ENCODE measurements at regions not wholly inside any gene's neighbourhood (a gene's known extent, or its start where the extent isn't known, plus 50 kb on each side); places are given as distances from the start of the nearest gene placed in this dataset.

DNA sequence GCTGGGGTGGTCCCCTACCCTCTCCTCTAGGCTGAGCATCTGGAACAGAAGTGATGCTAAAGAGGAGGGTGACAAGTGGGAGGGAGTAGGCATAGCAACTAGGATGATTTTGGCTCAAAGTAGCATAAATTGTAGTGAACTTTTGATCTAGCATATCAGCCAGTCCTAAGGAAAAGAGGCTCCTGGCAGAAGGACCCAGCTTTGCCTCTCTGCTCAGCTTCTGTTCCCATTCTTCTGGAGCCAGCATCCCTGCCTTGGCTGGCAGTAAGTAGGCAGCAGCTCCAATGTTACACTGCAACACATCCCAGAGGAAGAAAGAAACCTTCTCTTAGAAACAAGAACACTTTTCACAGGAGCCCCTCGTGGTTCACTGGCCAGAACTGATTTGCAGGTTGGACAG is 487.0 kb downstream of the MTRR start:
- 38 to 64% (median 56%) methylated on average over 1 of the region's 1 CpG for WGBS, 5 donors
- H3K4me3 ChIP-seq, result no peak overlapping the region

GRCh38 chr5:8360012-8360411 is 491.1 kb downstream of the MTRR start:
- no peak for TF ChIP-seq POLR2A (IDR thresholded peaks at IDR 0.05)
- TF ChIP-seq POLR2AphosphoS5 (IDR thresholded peaks at IDR 0.05), result no peak
- no peak for TF ChIP-seq CTCF (IDR thresholded peaks at IDR 0.05 in 8 of 11, conservative IDR thresholded peaks at IDR 0.05 in 3 of 11)
- no peak overlapping the region for H3K4me3 ChIP-seq
- no peaks in the 10 kb centered on the region for H3K27me3 ChIP-seq (replicated peaks in 1 of 7)
- H3K4me1 ChIP-seq, result no peaks in the 10 kb centered on the region
- no peak for DNase-seq
- H3K9me3 ChIP-seq, result no peaks in the 10 kb centered on the region
- WGBS, 5 donors, result 40 to 47% (median 46%) methylated on average over 2 of the region's 2 CpGs
- intact Hi-C loops (cut with DNase I; ENCODE audit: low total_unique reads), result no loop called here
- no peak overlapping the region for H3K27ac ChIP-seq
- no peaks in the 10 kb centered on the region for H3K36me3 ChIP-seq

More for the DNA sequence above, 487.0 kb downstream of the MTRR start:
- Histone ChIP-seq H3K27me3 (replicated peaks in 1 of 7) (no peaks in the 10 kb centered on the region), H3K27ac (no peak overlapping the region), H3K9me3 (no peaks in the 10 kb centered on the region), H3K36me3 (no peaks in the 10 kb centered on the region), H3K4me1 (no peaks in the 10 kb centered on the region)
- intact Hi-C loops (cut with DNase I; ENCODE audit: low total_unique reads), result no loop called here
- no peak for DNase-seq
- TF ChIP-seq POLR2A (IDR thresholded peaks at IDR 0.05) (no peak), CTCF (IDR thresholded peaks at IDR 0.05 in 8 of 11, conservative IDR thresholded peaks at IDR 0.05 in 3 of 11) (no peak)

DNA sequence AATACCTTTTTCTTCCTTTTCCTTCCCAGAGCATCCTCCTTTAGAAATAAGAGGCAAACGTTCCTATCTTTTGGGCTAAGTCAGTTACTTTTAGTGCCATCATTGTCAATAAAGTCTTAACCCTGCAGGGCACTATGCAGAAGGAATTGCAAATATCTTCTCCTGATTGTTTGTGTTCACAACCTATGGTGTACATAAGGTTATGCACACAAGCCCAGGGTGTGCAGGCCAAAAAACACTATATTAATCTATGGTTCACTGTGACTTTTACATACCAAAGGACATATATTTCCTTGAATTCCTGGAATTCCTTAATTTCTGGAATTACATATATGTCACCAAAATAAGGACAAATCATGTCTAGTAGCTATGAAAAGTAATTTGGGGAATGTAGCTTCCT is 493.5 kb downstream of the MTRR start:
- Histone ChIP-seq H3K9me3 (no peaks in the 10 kb centered on the region), H3K4me1 (no peaks in the 10 kb centered on the region), H3K36me3 (no peaks in the 10 kb centered on the region), H3K27me3 (replicated peaks in 1 of 7) (no peaks in the 10 kb centered on the region), H3K27ac (no peak overlapping the region), H3K4me3 (no peak overlapping the region)
- 65 to 83% (median 65%) methylated on average over 1 of the region's 1 CpG for WGBS, 5 donors
- intact Hi-C loops (cut with DNase I; ENCODE audit: low total_unique reads), result no loop called here
- no peak for DNase-seq
- TF ChIP-seq POLR2A (IDR thresholded peaks at IDR 0.05), result no peak
- no peak for TF ChIP-seq POLR2AphosphoS5 (IDR thresholded peaks at IDR 0.05)
- no peak for TF ChIP-seq CTCF (IDR thresholded peaks at IDR 0.05 in 8 of 11, conservative IDR thresholded peaks at IDR 0.05 in 3 of 11)

DNA sequence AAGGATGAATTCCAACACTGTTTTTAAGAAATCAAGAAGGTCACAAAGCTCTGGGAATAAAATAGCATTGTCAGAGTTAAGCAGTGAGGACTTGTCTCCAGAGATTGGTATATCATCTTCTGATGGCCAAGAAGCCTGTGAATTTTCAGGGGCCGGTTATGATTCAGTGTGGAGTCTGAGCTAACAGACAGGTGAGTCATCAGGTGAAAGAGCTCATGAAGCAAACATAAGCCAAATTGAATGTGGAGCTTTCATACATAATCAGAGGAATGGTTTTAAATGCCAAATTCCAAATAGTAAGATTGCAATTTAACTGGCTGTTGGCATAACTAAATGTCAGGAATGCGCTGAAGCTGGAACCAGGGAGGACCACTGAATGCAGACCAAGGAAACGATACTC is 494.2 kb downstream of the MTRR start:
- Histone ChIP-seq H3K27ac (no peak overlapping the region), H3K4me3 (no peak overlapping the region), H3K27me3 (replicated peaks in 1 of 7) (no peaks in the 10 kb centered on the region), H3K4me1 (no peaks in the 10 kb centered on the region), H3K36me3 (no peaks in the 10 kb centered on the region), H3K9me3 (no peaks in the 10 kb centered on the region)
- WGBS, 5 donors, result 89 to 96% (median 93%) methylated on average over 3 of the region's 3 CpGs
- TF ChIP-seq POLR2A (IDR thresholded peaks at IDR 0.05) (no peak), POLR2AphosphoS5 (IDR thresholded peaks at IDR 0.05) (no peak), CTCF (IDR thresholded peaks at IDR 0.05 in 8 of 11, conservative IDR thresholded peaks at IDR 0.05 in 3 of 11) (no peak)
- intact Hi-C loops (cut with DNase I; ENCODE audit: low total_unique reads), result no loop called here
- DNase-seq, result no peak
